T-helper 1 cell (primary cell): ENCODE measurements at regions not wholly inside any gene's neighbourhood (a gene's known extent, or its start where the extent isn't known, plus 50 kb on each side); places are given as distances from the start of the nearest gene placed in this dataset.
"Not testable (repeated sequence)": the region's sequence is repeated elsewhere in the genome, so short reads cannot be mapped to it uniquely, and the experiment has no call there.

Experiments used
- DNase-seq, 5 donors: peaks; one replicate each; pipeline ENCODE4 v3.0.0-alpha.2; 2012 to 2020

DNA sequence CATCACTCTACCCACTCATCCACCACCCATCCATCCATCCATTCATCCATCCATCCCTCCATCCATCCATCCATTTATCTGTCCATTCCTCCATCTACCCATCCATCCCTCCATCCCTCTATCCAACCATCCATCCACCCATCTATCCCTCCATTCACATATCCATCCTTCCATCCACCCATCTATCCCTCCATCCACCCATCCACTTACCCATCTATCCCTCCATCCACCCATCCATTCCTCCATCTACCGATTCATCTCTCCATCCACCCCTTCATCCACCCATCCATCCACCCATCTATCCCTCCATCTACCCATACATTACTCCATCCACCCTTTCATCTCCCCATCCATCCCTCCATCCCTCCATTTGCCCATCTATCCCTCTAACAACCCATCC, 239.6 kb upstream of the SHH start:
- DNase-seq = no peak

DNA sequence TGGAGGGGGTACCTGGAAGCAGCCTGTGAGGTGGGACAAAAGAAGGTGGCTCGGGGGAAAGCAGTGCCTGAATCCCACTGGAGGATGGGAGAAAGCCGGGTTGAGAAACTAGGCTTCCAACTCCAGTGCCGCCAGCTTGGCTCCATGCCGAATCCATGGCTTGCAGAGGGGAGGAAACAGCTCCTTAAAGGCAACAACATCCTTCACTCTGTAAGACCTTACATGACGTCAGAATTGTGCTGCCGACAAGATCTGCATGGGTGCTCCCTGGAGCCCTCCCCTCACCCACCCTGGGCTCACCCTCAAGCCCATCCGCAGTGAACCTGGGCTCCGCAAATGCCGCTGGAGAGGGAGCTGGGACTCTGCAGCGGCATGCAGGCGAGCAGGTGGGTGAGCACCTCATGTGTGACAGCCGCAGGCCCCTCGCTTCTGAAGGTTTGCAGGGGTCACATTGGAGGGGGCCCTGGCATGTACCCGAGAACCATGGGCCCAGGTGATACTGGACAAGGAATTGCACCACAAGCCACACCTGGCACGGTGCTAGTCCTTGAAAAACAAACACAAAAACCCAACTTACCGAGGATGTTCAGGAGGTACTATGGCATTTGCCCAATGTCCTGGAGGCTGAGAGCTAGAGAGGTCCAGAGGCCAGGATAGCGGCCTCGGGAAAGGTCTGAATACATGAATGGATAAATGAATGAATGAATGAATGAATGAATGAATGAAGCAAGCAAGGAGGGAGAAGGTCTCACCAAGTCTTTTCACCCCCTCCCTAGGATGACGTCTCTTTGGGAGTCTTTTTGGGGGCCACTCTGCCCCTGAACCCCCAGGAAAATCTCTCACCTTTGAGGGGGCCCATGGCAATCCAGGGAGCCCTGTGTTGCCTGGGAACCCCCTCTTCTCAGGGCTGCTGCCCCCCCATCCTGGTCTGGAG, 238.6 kb upstream of the SHH start:
- DNase-seq = no peak

DNA sequence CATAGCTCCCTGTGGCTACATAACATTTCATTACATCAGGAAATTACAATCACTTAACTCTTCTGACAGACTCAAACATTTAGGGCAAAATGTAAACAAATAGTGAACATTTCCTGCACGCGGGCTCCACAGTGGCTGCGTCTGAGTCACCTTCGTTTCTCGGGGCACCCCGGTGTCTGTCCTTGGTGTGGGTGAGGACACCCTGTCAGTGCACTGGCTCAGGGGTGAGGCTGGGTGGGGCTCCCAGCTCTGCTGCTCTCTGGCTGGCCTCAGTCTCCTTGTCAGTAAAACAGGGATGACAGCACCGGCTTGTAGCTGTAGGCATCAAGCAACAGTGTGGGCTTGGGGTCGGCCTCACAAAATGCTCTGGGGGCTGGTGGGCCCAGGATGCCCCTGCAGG, 237.1 kb upstream of the SHH start:
- no peak for DNase-seq

DNA sequence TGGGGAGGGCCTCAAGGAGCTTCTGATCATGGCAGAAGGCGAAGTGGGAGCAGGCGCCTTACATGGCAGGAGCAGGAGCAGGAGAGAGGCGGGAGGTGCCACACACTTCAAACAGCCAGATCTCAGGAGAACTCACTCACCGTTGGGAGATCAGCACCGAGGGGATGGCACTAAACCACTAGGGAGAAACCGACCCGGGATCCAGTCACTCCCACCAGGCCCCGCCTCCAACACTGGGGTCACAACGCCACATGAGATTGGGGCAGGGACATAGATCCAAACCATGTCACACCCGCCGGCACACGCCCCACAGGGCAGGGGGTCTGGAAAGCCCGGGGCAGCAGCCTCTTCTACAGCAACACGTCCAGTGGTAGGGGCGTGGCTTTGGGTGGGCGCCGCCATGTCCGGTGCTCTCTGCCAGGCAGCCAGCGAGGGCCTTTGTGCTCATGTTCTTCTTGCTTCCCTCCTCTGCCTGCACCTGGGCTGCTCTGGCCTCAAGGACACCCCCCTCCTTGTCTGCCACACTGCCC, 233.8 kb upstream of the SHH start:
- no peak for DNase-seq

DNA sequence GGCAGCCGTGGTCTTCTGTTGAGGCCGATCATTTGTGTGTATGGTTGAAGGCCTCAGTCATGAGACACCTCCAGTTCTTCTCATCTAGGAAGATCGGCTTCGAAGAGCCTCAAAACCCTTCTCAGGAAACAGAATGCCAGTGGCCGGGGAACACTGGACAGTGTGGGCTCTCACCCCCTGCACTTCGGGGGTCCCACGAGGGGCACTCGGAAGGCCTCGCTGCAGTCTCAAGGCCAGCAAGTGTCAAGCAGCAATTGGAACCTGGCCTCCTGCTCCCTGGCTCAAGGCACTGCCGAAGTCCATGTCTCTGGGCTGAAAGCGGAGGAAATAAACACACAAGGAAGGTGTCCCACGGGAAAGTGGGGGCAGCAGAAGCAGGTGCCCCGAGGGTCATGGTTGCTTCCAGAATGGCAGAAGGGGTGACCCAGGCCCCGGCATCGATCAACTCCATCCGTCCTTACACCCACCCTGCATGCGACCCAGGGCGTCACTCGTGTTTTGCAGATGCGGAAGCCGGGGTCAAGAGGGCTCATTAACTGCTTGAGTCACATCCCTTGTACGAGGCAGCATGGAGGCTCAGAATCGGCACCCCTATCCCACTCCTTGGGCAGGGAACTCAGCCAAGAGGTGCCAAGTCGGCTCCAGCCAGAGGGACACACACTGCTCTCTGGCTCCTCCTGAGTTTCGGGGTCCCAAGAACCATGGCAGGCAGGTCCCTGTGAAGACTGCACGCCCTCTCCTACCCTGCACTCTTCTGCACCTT, 231.3 kb upstream of the SHH start:
- DNase-seq = no peak

DNA sequence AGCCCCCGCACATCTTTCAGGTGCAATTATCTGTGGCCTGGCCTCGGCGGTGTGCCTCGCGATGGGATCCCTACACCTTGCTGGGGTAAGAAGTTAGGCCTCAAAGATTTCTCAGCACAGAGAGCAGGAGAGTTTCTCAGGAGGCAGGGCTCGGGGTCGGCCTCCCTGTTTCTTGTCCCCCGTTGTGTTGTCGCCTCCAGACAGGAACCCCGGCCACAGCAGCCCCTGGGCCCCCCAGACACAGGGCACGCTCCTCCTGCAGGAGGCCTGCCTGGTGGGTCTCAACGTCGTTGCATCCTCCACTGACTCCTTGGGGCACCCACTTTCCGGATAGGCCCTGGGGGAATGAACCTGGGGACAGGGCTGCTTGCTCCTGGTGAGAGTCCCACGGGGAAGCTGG, 229.1 kb upstream of the SHH start:
- no peak for DNase-seq

DNA sequence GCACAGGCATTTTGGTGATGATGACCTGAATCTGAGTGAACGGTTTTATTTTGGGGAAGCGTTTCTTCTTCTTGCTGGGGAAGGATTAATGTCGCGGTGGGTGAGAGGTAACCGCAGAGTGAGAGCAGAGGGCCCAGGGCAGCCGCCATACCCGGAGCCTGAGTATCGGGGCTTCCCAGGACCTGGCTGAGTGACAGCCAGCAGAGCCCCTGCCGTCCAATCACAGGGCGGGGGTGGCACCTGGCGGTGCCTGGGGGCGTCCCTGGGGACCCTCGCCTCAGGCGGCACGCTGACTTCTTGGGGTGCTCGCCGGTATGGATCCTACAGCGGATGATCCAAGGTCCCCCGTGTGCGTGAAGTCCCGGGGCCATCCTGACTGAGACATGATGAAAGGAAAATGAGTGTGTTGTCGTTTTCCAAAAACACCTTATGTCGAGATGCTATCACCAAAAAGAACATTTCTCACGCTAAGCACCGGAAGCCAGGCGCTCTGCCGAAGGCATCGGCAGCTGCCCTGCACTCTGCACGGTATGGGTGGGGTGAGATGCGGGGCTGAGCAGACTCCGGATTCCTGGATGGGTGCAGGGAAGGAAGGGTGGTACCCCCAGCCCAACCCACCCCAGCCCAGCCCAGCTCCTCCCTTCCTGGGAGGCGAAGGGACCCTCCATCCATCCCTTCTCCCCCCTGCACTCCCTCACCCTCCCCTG, 227.9 kb upstream of the SHH start:
- DNase-seq = no peak

DNA sequence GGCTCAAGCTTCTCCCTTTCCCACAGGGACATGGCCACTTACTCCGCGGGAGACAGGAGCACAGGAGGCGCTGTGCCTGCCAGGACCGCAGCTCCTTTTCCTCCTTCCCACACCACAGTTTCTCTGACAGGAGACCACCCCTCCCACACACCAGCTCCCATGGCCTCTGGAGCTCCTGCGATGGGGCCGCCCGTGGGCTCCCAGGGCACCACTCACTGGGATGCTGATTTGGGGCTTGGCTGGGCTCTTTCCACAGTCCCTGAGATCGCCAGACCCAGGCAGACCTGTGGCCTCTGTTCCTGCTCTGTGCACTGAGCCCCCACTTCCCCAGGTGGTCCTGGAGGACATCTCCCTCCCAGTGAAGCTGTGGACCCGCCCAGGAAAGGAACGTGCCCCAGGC, 226.9 kb upstream of the SHH start:
- DNase-seq = no peak

DNA sequence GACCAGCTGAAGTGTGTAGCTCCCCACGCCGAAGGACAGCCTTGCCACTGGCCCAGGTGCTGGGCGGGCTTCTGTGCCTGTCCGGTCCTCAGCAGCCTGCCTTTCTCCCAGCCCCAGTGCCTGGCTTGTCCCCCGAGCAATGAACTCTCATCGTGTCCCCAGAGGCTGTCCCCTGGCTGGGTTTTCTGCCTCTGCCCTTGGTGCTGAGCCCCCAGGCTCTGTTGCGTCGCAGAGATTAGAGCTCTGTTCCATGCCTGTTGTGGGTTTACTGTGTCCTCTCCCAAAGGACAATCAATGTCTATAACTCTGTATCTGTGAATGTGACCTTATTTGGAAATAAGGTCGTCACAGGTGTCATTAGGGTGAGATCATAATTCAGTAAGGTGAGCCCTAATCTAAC, 226.1 kb upstream of the SHH start:
- DNase-seq = no peak

DNA sequence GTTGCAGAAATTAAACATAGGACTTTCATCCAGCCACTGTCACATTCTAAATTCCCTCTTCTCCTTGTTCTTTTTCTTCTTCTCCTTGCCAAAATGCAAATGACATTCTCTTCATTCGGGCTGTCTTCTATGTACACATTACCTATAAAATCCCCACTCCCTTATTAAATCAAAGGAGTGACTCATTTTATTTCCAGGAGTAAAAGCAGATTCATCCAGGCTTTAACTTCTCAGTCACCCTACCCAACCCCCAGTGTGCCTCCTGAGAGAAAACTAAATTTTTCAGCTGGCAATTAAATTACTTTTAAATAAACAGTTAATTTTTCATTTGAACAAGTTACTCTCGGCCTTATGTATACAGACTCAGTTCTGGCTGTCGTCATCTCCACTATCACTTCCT, 223.9 kb upstream of the SHH start:
- DNase-seq = no peak

DNA sequence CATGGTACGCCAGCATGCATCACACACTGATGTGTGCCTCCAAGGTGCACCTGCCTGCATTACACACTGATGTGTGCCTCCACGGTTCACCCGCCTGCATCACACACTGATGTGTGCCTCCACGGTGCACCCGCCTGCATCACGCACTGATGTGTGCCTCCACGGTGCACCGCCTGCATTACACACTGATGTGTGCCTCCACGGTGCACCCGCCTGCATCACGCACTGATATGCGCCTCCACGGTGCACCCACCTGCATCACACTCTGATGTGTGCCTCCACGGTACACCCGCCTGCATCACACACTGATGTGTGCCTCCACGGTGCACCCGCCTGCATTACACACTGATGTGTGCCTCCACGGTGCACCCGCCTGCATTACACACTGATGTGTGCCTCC, 223.1 kb upstream of the SHH start:
- not testable (repeated sequence) for DNase-seq

DNA sequence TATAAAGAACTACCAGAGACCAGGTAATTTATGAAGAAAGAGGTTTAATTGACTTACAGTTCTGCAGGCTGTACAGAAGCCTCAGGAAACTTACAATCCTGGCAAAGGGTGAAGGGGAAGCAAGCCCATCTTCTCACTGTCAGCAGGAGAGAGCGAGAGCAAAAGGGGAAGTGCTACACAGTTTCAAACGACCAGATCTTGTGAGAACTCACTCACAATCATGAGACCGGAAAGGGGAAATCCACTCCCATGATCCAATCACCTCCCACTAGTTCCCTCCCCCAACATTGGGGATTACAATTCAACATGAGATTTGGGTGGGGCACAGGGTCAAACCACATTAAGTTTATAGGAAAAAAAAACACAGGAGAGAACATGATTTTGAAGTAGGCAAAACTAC, 222.1 kb upstream of the SHH start:
- DNase-seq = no peak

DNA sequence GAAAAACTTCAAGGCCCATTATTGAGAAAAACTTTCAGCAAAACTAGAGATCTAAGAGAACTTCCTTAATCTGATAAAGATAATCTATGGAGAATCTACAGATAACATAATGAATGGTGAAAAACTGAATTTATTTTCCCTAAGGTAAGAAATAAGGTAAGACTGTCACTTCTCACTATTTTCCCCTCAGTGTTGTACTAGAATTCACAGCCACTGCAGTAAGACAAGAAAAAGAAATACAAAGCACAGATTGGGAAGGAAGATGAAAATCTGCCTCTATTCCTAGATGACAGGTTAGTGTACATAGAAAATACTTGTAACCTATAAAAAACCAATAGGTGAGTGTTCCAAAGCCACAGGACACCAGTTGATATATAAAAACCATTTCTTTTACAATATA, 220.7 kb upstream of the SHH start:
- no peak for DNase-seq

DNA sequence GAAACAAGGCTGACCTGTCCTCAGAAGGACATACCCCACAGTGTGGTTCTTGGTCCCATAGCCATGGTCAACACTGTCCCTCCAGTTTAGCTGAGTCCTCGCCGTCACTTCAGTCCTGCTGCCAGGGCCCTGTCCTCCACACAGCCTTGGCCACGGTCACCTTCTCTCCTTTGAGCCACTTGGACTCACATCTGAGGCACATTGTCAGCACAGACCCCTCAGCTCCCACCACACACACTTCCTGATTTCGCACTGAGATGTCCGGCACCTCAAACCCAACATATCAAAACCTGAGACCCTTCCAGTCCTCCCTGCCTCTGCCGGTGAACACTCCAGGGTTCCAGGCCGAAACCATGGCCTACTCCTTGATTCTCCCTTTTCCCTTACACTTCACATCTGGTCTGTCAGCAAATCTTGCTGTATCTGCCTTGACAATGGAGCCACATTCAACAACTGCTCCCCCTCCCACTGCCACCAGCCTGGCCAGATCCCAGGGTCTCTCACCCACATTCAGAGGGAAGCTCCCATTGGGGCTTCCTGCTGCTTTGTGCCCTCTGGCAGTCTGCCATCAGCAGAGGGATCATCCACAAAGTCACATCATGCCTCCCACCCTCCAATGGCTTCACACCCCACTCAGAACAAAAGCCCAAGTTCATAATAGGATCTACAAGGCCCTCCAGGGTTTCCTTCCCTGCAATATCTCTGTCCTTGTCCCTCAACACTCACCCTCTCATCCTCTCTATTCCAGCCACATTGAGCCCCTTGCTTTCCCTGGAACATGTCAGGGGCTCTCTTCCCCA, 219.6 kb upstream of the SHH start:
- no peak for DNase-seq

DNA sequence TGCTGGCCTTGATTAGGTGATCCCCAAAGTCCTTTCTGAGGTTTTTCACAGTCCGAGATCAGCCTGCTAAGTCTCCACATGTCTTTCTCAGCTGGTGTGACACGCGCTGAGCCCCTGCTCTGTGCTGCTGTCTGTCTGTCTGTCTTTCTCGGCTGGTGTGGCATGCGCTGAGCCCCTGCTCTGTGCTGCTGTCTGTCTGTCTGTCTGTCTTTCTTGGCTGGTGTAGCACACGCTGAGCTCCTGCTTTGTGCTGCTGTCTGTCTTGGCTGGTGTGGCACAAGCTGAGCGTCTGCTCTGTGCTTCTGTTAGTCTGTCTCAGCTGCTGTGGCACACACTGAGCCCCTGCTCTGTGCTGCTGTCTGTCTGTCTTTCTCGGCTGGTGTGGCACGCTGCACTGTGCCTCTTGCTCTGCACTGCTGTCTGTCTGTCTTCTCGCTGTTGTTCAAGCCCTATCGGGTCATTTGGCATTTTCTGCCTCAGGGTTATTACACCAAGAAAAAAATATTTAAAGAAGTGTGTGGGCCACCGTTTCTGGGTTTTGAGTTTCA, 217.3 kb upstream of the SHH start:
- DNase-seq = no peak

DNA sequence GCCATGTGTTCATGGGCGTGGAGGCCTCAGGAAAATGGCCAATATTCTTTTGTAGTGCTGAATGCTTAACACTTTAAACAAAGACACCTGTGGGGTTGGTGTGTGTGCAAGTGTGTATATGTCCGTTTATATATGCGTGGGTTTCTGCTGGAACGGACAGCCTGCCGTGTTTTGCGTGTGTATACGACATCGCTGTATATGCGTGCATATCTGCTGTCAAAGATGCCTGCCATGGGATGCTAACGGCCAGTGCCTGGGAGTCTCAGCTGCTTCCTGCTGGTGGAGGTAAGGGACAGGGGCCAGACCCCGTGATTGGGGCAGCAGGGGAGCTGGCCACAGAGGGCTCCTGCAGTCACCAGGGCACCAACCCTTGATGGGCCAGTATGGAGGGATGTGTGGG, 216.3 kb upstream of the SHH start:
- DNase-seq = no peak

DNA sequence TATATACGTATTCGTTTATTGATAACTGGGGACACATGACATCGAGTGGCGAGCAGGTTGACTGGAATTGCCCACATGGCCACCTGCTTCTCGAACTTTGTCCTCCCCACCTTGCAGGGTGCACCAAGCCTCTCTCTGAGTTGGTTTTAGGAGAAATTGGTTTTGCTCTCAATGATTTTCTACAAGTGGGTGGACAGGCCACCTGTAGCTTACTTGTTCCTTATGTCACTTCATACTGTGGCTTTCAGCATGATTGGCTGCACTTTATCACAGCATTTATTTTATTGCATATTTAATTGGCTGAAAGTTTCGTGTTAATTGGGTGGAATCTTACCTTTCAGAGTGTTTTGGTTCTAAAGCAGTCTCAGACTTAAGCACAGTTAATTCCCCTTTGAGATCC, 215.6 kb upstream of the SHH start:
- no peak for DNase-seq

DNA sequence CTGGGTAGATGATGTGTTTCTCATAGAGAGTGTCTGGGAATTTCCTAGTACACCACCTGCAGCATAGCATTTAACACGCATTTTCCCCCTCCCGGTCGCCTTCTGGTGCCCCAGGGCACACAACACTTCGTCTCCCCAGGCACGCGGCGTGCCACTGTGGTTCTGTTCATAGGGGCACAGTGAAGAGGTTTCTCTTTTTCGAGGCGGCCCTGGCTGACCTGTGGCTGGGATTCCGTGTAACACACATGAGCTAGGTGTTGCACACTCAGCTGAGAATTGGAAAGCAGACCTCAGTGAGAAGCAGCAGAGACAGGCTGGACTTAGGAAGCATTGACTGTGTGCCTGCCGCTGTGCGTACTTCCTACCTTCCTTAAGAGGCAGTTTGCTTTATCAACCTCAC, 214.3 kb upstream of the SHH start:
- DNase-seq = no peak

DNA sequence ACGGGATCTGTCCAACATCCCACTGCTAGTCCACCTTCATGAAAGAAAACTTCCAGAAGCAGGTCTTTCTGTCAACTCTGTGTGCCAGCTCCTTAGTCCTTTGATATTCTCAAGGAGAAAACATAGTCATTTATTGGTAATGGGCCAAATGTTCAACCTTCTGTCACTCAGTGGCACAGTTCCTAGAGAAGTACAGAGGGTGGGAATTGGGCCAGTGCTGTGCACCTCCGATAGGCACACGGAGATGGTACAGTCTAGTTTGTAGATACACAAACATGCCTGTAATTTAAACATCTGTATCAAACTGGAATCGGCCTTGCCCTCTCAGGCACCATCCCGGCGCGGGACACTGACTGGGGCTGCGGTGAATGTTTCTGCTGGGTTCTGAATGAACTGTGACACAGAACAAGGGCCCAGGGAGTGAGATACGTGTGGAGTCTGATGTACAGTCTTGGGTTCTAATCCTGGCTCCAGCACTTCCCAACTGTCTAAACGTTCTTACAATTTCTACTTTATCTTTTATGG, 213.9 kb upstream of the SHH start:
- no peak for DNase-seq

DNA sequence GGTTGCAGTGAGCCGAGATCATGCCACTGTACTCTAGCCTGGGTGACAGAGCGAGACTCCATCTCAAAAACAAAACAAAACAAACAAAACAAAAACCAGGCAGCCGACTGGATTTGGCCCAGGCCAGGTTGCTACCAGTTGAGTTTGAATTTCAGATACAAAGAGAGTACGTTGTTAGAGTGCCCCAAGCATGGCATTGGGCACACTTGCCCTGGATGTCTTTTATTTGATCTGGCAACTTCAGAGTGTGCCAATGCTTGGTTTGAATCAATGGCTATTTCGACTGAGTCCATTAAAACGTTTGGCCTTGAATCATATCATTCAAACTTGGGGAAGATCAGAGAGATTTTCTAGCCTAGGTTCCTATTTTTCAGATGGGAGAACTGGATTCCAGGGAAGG, 213.4 kb upstream of the SHH start:
- no peak for DNase-seq

DNA sequence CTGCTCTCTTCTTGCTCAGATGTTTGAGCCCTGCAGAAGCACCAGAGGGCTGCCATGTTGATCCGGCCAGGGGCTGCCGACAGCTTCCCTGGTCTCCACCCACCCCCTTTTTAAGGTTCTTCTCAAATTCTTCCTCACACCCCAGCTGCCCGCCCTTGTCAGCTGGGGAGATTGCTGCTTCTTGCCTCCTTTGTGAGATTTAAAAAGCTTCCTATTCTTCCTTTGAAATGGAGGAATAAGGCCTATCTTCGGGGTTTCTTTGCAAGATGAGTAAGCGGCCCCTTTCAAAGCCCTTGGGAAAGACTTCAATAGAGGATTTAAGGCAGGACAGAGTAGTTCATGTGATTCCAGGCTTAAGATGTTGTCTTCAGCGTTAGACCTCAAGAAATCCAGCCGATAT, 211.9 kb upstream of the SHH start:
- DNase-seq = no peak
